ENCODE measurements at regions not wholly inside any gene's neighbourhood (a gene's known extent, or its start where the extent isn't known, plus 50 kb on each side); places are given as distances from the start of the nearest gene placed in this dataset.
A peak's percentile ranks its signal among the peaks of the same experiment; 100 is the strongest.

GRCh38 chr13:86870444-86870843 lies 800.7 kb upstream of the SLITRK5 start:
- WGBS, 2 donors: 5 to 7% methylated on average over 2 of the region's 2 CpGs
- no peak overlapping the region for H3K27ac ChIP-seq
- TF ChIP-seq EP300 (IDR thresholded peaks at IDR 0.05): no peak
- TF ChIP-seq CTCF (IDR thresholded peaks at IDR 0.05): peak; percentile 34 to 61 (median 41)

GRCh38 chr13:86877441-86877840 lies 793.7 kb upstream of the SLITRK5 start:
- no peak for DNase-seq (ENCODE audit: low spot score in 2 of 2)
- Histone ChIP-seq H3K4me3 (no peak overlapping the region), H3K27ac (no peak overlapping the region), H3K27me3 (no peaks in the 10 kb centered on the region), H3K9me3 (no peaks in the 10 kb centered on the region), H3K4me1 (no peaks in the 10 kb centered on the region), H3K36me3 (no peaks in the 10 kb centered on the region)
- 85 to 89% methylated on average over 1 of the region's 1 CpG for WGBS, 2 donors
- TF ChIP-seq EP300 (IDR thresholded peaks at IDR 0.05): no peak
- no peak for TF ChIP-seq CTCF (IDR thresholded peaks at IDR 0.05)
- no peak for TF ChIP-seq POLR2A (IDR thresholded peaks at IDR 0.05)

More at GRCh38 chr13:86870444-86870843, 800.7 kb upstream of the SLITRK5 start:
- H3K4me3 ChIP-seq: no peak overlapping the region
- no peaks in the 10 kb centered on the region for H3K27me3 ChIP-seq
- H3K4me1 ChIP-seq: peaks cover 0 to 4% (median 0%) of the 10 kb centered on the region in 4 donors
- no peaks in the 10 kb centered on the region for H3K36me3 ChIP-seq
- no peak for DNase-seq (ENCODE audit: low spot score in 2 of 2)
- no peaks in the 10 kb centered on the region for H3K9me3 ChIP-seq

- H3K9me3 ChIP-seq: no peaks in the 10 kb centered on the region
- 88 to 89% methylated on average over 3 of the region's 3 CpGs for WGBS, 2 donors
- TF ChIP-seq POLR2A (IDR thresholded peaks at IDR 0.05) (no peak), CTCF (IDR thresholded peaks at IDR 0.05) (no peak), EP300 (IDR thresholded peaks at IDR 0.05) (no peak)
Measured at GRCh38 chr13:86878781-86879180, 792.4 kb upstream of the SLITRK5 start.

GRCh38 chr13:86881390-86881789 lies 789.8 kb upstream of the SLITRK5 start:
- Histone ChIP-seq H3K27me3 (no peaks in the 10 kb centered on the region), H3K9me3 (no peaks in the 10 kb centered on the region), H3K27ac (no peak overlapping the region), H3K4me3 (no peak overlapping the region), H3K36me3 (no peaks in the 10 kb centered on the region), H3K4me1 (no peaks in the 10 kb centered on the region)
- no peak for DNase-seq (ENCODE audit: low spot score in 2 of 2)
- TF ChIP-seq EP300 (IDR thresholded peaks at IDR 0.05): no peak
- no peak for TF ChIP-seq POLR2A (IDR thresholded peaks at IDR 0.05)
- WGBS, 2 donors: 56 to 64% methylated on average over 2 of the region's 2 CpGs

More at GRCh38 chr13:86878781-86879180, 792.4 kb upstream of the SLITRK5 start:
- Histone ChIP-seq H3K4me3 (no peak overlapping the region), H3K36me3 (no peaks in the 10 kb centered on the region), H3K27ac (no peak overlapping the region), H3K4me1 (no peaks in the 10 kb centered on the region), H3K27me3 (no peaks in the 10 kb centered on the region)
- no peak for DNase-seq (ENCODE audit: low spot score in 2 of 2)

GRCh38 chr13:86882107-86882506 lies 789.1 kb upstream of the SLITRK5 start:
- H3K4me3 ChIP-seq: no peak overlapping the region
- H3K9me3 ChIP-seq: no peaks in the 10 kb centered on the region
- H3K36me3 ChIP-seq: no peaks in the 10 kb centered on the region
- no peak overlapping the region for H3K27ac ChIP-seq
- H3K4me1 ChIP-seq: no peaks in the 10 kb centered on the region
- H3K27me3 ChIP-seq: no peaks in the 10 kb centered on the region
- DNase-seq (ENCODE audit: low spot score in 2 of 2): no peak
- TF ChIP-seq CTCF (IDR thresholded peaks at IDR 0.05) (no peak), POLR2A (IDR thresholded peaks at IDR 0.05) (no peak), EP300 (IDR thresholded peaks at IDR 0.05) (no peak)
- 73 to 75% methylated on average over 5 of the region's 5 CpGs for WGBS, 2 donors

GRCh38 chr13:86882835-86883234 lies 788.3 kb upstream of the SLITRK5 start:
- TF ChIP-seq EP300 (IDR thresholded peaks at IDR 0.05) (no peak), CTCF (IDR thresholded peaks at IDR 0.05) (no peak), POLR2A (IDR thresholded peaks at IDR 0.05) (no peak)
- H3K4me3 ChIP-seq: no peak overlapping the region
- H3K36me3 ChIP-seq: no peaks in the 10 kb centered on the region
- no peak overlapping the region for H3K27ac ChIP-seq
- H3K4me1 ChIP-seq: no peaks in the 10 kb centered on the region
- no peaks in the 10 kb centered on the region for H3K9me3 ChIP-seq
- WGBS, 2 donors: 80 to 81% methylated on average over 3 of the region's 3 CpGs
- no peaks in the 10 kb centered on the region for H3K27me3 ChIP-seq
- DNase-seq (ENCODE audit: low spot score in 2 of 2): no peak
